ENCODE measurements at regions not wholly inside any gene's neighbourhood (a gene's known extent, or its start where the extent isn't known, plus 50 kb on each side); places are given as distances from the start of the nearest gene placed in this dataset.

DNA sequence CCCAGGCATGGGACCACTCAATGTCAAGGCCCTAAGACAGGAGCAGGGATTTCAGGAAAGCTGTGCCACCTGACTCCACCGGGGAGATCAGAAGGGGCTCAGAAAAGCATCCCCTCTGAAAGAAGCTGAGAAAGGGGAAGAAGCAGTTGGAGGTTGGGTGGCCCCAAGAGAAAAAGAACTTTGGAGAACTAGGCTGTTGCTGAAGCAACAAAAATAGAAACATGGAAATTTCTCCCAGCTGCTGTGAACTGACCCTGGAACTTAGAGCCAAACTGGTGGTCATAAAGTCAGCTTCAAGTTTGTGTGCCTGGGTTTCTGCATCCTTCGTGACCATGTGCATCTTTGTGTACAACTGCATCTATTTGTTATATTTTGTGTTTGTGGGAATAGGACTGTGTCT is 534.5 kb downstream of the MAFB start:
- TF ChIP-seq, protein P1, sequence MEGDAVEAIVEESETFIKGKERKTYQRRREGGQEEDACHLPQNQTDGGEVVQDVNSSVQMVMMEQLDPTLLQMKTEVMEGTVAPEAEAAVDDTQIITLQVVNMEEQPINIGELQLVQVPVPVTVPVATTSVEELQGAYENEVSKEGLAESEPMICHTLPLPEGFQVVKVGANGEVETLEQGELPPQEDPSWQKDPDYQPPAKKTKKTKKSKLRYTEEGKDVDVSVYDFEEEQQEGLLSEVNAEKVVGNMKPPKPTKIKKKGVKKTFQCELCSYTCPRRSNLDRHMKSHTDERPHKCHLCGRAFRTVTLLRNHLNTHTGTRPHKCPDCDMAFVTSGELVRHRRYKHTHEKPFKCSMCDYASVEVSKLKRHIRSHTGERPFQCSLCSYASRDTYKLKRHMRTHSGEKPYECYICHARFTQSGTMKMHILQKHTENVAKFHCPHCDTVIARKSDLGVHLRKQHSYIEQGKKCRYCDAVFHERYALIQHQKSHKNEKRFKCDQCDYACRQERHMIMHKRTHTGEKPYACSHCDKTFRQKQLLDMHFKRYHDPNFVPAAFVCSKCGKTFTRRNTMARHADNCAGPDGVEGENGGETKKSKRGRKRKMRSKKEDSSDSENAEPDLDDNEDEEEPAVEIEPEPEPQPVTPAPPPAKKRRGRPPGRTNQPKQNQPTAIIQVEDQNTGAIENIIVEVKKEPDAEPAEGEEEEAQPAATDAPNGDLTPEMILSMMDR (IDR thresholded peaks at IDR 0.05), result no peak
- no peak for TF ChIP-seq POLR2A (IDR thresholded peaks at IDR 0.05)
